GM06990 (cell line): ENCODE measurements at regions not wholly inside any gene's neighbourhood (a gene's known extent, or its start where the extent isn't known, plus 50 kb on each side); places are given as distances from the start of the nearest gene placed in this dataset.

Experiments
- DNase-seq: peaks from one replicate; pipeline ENCODE4 v3.0.0-alpha.2; 2011; ENCODE audit not compliant: insufficient read length; ENCODE audit errors: extremely low read depth
- H3K27me3 ChIP-seq: replicated peaks from 2 replicates; pipeline ENCODE4 v1.6.0; 2011; ENCODE audit warnings: low read length; ENCODE audit not compliant: control insufficient read depth, insufficient read depth
- H3K36me3 ChIP-seq: 2 replicates; pipeline ENCODE4 v1.5.1; 2011; ENCODE audit warnings: low read length; ENCODE audit not compliant: control insufficient read depth, insufficient read depth
- H3K4me3 ChIP-seq: replicated peaks from 2 replicates; pipeline ENCODE4 v1.5.1; 2011; ENCODE audit warnings: low read depth, mild to moderate bottlenecking, control low read depth, low read length
- CTCF ChIP-seq: IDR thresholded peaks from 2 replicates; pipeline ENCODE4 v1.5.1; 2011; ENCODE audit warnings: low read length, control low read depth, mild to moderate bottlenecking, inconsistent platforms; ENCODE audit not compliant: insufficient read depth, poor library complexity, severe bottlenecking

GRCh38 chr4:123510221-123510620 lies 113.6 kb downstream of the SPRY1 start:
- no peak for DNase-seq
- Histone ChIP-seq H3K4me3 (no peak overlapping the region), H3K36me3 (no peaks in the 10 kb centered on the region), H3K27me3 (no peaks in the 10 kb centered on the region; the same call in 1 of the 2 replicates)
- TF ChIP-seq CTCF = no peak

- Histone ChIP-seq H3K27me3 (no peaks in the 10 kb centered on the region; the same call in 1 of the 2 replicates), H3K36me3 (no peaks in the 10 kb centered on the region), H3K4me3 (no peak overlapping the region)
- TF ChIP-seq CTCF = no peak
- DNase-seq = no peak
Measured at GRCh38 chr4:123510659-123511058, 114.1 kb downstream of the SPRY1 start.

- Histone ChIP-seq H3K36me3 (no peaks in the 10 kb centered on the region), H3K27me3 (no peaks in the 10 kb centered on the region), H3K4me3 (no peak overlapping the region)
- TF ChIP-seq CTCF = no peak
- DNase-seq = no peak
Measured at GRCh38 chr4:123516576-123516975, 120.0 kb downstream of the SPRY1 start.

- H3K4me3 ChIP-seq = no peak overlapping the region
- no peak for DNase-seq
- H3K36me3 ChIP-seq = no peaks in the 10 kb centered on the region
- no peak for TF ChIP-seq CTCF
- no peaks in the 10 kb centered on the region for H3K27me3 ChIP-seq
Measured at GRCh38 chr4:123517176-123517575, 120.6 kb downstream of the SPRY1 start.

- TF ChIP-seq CTCF = no peak
- Histone ChIP-seq H3K36me3 (no peaks in the 10 kb centered on the region), H3K27me3 (no peaks in the 10 kb centered on the region), H3K4me3 (no peak overlapping the region)
- no peak for DNase-seq
Measured at GRCh38 chr4:123517971-123518370, 121.4 kb downstream of the SPRY1 start.

GRCh38 chr4:123520325-123520724 lies 123.7 kb downstream of the SPRY1 start:
- Histone ChIP-seq H3K27me3 (no peaks in the 10 kb centered on the region), H3K4me3 (no peak overlapping the region), H3K36me3 (no peaks in the 10 kb centered on the region)
- TF ChIP-seq CTCF = no peak
- DNase-seq = no peak
